HEK293T (cell line): ENCODE measurements at regions not wholly inside any gene's neighbourhood (a gene's known extent, or its start where the extent isn't known, plus 50 kb on each side); places are given as distances from the start of the nearest gene placed in this dataset.

Source experiments
- BHLHE40 ChIP-seq: fragments of 450-650 bp; IDR thresholded peaks from 2 replicates; pipeline ENCODE4 v1.6.1; 2016; ENCODE audit warnings: mild to moderate bottlenecking, moderate library complexity, borderline replicate concordance
- CTBP1 ChIP-seq: fragments of 450-650 bp; IDR thresholded peaks from 2 replicates; pipeline ENCODE4 v1.6.1; 2016; ENCODE audit warnings: borderline replicate concordance
- HDGF ChIP-seq: fragments of 450-650 bp; IDR thresholded peaks from 2 replicates; pipeline ENCODE4 v1.6.1; 2017; ENCODE audit warnings: antibody characterized with exemption, borderline replicate concordance
- LEF1 ChIP-seq: fragments of 450-650 bp; IDR thresholded peaks from 2 replicates; pipeline ENCODE4 v1.6.1; 2017; ENCODE audit warnings: mild to moderate bottlenecking, borderline replicate concordance

DNA sequence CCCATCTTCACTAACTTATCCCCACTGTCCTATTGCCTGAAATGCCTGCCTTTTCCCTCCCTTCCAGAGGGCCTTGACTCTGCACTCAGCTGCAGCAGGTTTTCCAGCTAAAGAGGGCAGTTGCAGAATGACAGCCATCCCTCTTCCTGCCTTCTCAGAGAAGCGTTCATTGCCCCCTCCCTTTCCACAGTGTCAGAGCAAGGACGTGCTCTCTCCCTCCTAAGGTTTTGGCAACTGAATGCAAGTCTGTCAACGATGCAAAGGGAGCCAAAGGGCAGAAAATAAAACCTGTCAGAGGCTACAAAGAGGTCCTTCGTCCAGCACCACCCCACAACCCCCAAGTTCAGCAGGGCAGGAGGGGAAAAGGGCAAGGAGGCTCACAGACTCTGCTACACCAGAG lies 230.1 kb upstream of the THBS1 start:
- TF ChIP-seq HDGF: no peak
- TF ChIP-seq BHLHE40: no peak
- TF ChIP-seq CTBP1: no peak
- no peak for TF ChIP-seq LEF1
